ENCODE measurements at regions not wholly inside any gene's neighbourhood (a gene's known extent, or its start where the extent isn't known, plus 50 kb on each side); places are given as distances from the start of the nearest gene placed in this dataset.
"Not testable (repeated sequence)": the region's sequence is repeated elsewhere in the genome, so short reads cannot be mapped to it uniquely, and the experiment has no call there.

GRCh38 chr21:33968995-33969348, 53.4 kb upstream of the ATP5PO start:
- H3K4me3 ChIP-seq (ENCODE audit: low read depth, low read length), result no peak overlapping the region
- in situ Hi-C loops (cut with HindIII; ENCODE audit: low sequenced_read_pairs), result no loop called here
- TF ChIP-seq CTCF (IDR thresholded peaks at IDR 0.05; ENCODE audit: low read depth, low read length), result no peak
- DNase-seq (ENCODE audit: low read depth, low spot score), result no peak

DNA sequence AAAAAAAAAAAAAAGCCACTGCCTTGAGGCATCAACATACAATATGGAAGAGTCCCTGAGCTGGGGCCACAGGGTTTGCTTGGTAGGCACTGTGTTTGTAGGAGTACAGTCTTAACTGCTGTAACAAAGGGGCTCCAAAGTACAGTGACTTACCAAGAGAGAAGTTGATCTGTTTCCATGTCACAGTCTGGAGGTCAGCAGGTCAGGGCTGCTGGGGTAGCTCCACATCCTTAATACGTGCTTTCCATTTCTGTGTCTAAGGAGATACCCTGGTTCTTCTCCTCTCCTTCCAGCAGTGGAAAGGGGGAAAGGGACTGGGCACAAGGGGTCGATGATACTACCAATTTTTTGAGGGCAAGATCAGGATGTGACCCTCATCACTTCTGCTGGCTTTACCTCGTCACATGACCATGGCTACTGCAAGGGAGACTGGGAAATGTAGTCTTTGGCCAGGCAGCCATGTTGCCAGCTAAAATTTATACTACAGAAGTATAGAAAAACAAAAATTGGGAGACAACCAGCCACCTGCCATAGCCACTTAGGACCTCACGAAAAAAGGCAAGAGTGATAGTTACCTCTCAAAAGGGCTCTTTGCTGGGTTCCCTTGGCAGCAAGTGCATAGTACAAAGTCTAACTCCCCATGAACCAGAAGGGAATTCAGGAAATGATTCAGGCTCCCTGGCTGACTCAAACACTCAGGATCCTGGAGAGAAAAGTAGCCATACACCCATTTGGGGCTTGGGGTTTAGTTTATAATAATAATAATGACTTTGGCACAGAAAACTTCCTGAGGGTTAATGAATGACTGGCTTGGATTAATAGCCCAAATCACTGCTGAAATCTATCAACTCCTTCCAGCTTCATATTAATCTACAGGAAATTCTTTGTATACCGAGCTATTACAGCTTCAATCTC, 52.7 kb upstream of the ATP5PO start:
- DNase-seq (ENCODE audit: low read depth, low spot score), result peak; percentile 87
- TF ChIP-seq CTCF (IDR thresholded peaks at IDR 0.05; ENCODE audit: low read depth, low read length), result no peak
- no peak overlapping the region for H3K4me3 ChIP-seq (ENCODE audit: low read depth, low read length)
- in situ Hi-C loops (cut with HindIII; ENCODE audit: low sequenced_read_pairs), result no loop called here

GRCh38 chr21:33967086-33967571, 51.5 kb upstream of the ATP5PO start:
- H3K4me3 ChIP-seq (ENCODE audit: low read depth, low read length), result no peak overlapping the region
- TF ChIP-seq CTCF (IDR thresholded peaks at IDR 0.05; ENCODE audit: low read depth, low read length), result no peak
- DNase-seq (ENCODE audit: low read depth, low spot score), result no peak
- in situ Hi-C loops (cut with HindIII; ENCODE audit: low sequenced_read_pairs), result no loop called here

- in situ Hi-C loops (cut with HindIII; ENCODE audit: low sequenced_read_pairs), result no loop called here
- H3K4me3 ChIP-seq (ENCODE audit: low read depth, low read length), result no peak overlapping the region
- DNase-seq (ENCODE audit: low read depth, low spot score), result no peak
- TF ChIP-seq CTCF (IDR thresholded peaks at IDR 0.05; ENCODE audit: low read depth, low read length), result no peak
These were observed 50.8 kb upstream of the ATP5PO start for GRCh38 chr21:33966324-33966949.

DNA sequence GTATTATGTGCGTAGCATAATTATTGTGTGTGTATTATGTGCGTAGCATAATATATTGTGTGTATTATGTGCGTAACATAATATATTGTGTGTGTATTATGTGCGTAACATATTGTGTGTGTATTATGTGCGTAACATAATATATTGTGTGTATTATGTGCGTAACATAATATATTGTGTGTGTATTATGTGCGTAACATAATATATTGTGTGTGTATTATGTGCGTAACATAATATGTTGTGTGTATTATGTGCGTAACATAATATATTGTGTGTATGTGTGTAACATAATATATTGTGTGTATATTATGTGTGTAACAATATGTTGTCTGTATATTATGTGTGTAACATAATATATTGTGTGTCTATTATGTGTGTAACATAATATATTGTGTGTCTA, 50.1 kb upstream of the ATP5PO start:
- DNase-seq (ENCODE audit: low read depth, low spot score); H3K4me3 ChIP-seq (ENCODE audit: low read depth, low read length); in situ Hi-C loops (cut with HindIII; ENCODE audit: low sequenced_read_pairs): not testable (repeated sequence)
